Bronchial epithelial cell (primary cell): ENCODE measurements at regions not wholly inside any gene's neighbourhood (a gene's known extent, or its start where the extent isn't known, plus 50 kb on each side); places are given as distances from the start of the nearest gene placed in this dataset.

Source experiments
- DNase-seq: peaks from one replicate; pipeline ENCODE4 v3.0.0-alpha.2; 2010; ENCODE audit warnings: low read depth
- FAIRE-seq: peaks from 2 replicates; lab custom pipeline; 2011; peaks lifted over from hg19 to GRCh38; lab: Jason Lieb, UNC
- H3K27me3 ChIP-seq: 2 replicates; pipeline ENCODE4 v1.5.1; 2011; ENCODE audit warnings: low read length; ENCODE audit not compliant: control insufficient read depth, insufficient read depth
- H3K36me3 ChIP-seq: 2 replicates; pipeline ENCODE4 v1.5.1; 2011; ENCODE audit warnings: low read length; ENCODE audit not compliant: control insufficient read depth, insufficient read depth
- H3K4me3 ChIP-seq: 2 replicates; pipeline ENCODE4 v1.5.1; 2011; ENCODE audit warnings: mild to moderate bottlenecking, low read depth, low read length, control low read depth
- TF ChIP-seq, protein P1 (sequence below): IDR thresholded peaks from 2 replicates; pipeline ENCODE4 v1.5.1; 2011; ENCODE audit warnings: mild to moderate bottlenecking, moderate library complexity, low read length, control low read depth, inconsistent platforms; ENCODE audit not compliant: insufficient read depth, severe bottlenecking

DNA sequence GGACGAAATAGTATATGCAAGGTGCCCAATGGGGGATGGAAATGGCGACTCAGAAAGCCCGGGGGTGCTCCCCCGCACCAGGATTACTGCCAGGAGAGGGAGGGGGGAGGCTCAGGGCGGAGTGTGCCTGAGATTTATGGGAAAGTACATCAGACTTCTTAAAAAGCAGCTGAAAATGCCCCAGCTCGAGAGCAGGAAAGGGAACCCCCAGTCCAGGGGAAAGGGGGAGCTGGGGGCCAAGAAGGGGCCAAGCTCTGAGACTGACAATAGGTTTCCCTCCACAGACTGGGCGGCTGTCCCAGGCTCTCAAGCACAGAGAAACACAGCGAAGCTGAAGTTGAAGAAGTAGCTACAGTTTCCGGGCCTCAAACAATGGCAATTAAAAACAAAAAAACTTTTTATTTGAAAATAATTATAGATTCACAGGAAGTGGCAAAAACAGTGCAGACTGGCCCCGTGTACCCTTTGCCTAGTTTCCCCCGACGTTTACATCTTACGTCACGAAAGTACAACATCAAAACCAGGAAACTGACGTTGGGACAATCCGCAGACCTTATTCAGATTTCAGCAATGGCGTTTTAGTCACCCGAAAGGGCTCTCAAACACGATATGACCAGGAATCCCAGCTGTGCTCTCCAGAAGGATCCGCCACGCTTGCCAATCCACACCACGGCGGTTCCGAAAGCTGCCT lies 83.9 kb upstream of the FGFR2 start:
- Histone ChIP-seq H3K36me3 (no peaks in the 10 kb centered on the region), H3K27me3 (peaks cover 4% of the 10 kb centered on the region), H3K4me3 (no peak overlapping the region)
- TF ChIP-seq, protein P1, sequence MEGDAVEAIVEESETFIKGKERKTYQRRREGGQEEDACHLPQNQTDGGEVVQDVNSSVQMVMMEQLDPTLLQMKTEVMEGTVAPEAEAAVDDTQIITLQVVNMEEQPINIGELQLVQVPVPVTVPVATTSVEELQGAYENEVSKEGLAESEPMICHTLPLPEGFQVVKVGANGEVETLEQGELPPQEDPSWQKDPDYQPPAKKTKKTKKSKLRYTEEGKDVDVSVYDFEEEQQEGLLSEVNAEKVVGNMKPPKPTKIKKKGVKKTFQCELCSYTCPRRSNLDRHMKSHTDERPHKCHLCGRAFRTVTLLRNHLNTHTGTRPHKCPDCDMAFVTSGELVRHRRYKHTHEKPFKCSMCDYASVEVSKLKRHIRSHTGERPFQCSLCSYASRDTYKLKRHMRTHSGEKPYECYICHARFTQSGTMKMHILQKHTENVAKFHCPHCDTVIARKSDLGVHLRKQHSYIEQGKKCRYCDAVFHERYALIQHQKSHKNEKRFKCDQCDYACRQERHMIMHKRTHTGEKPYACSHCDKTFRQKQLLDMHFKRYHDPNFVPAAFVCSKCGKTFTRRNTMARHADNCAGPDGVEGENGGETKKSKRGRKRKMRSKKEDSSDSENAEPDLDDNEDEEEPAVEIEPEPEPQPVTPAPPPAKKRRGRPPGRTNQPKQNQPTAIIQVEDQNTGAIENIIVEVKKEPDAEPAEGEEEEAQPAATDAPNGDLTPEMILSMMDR: no peak
- no peak for DNase-seq
- no peak for FAIRE-seq

DNA sequence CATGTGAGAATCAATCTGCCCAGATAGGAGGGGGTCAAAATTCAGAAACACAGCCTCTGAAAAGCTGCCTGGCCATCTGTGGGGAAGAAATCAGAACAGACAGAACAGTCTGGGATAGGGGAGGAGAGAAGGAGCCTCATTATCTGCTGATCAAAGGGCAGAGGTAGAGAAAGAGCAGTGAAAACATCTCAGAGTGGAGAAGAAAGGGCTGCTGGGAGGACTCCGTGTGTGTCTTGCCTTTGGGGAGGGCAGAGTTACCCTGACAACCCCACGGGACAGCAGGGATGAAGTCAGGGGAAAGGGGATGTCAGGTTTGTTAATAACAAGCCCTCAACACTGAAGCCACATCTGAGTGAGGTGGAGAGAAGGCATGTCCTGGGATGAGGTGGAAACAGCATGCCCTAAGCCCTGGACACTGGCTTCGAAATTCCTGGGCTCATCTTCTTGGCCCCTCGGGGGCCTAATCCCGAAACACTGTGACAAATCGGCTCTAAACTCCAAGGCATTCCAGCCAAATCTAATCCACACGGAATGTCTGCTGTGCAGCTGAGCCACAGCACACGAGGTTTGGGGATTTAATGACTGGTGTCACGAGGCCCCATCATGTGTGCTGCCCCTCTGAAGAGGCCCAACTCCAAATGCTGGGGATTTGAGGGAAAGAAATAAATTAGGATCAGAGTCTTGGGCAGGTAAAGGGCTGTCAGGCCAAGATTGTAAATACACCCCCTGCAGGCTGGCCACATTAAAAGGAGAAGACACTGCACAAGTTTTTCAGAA lies 82.8 kb upstream of the FGFR2 start:
- Histone ChIP-seq H3K36me3 (no peaks in the 10 kb centered on the region), H3K27me3 (no peaks in the 10 kb centered on the region), H3K4me3 (no peak overlapping the region)
- TF ChIP-seq, protein P1: no peak
- DNase-seq (no peak), FAIRE-seq (peak; percentile 55)

DNA sequence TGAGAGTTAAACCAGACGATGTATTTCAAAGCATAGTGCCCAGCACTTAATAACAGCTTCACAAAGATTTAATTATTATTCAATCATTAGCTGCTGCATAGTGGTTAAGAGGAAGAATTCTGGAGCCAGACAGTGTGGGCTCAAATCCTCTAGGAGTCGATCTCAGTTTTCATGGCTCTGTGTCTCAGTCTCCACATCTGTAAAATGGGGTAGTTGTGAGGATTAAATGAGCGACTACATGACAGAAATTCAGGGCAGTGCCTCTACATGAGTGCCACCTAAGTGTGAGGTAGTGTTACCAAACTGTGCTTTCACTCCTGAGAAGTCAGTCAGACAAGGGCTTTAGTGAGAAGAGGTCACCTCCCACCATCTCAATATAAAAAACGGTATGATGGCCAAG lies 81.7 kb upstream of the FGFR2 start:
- FAIRE-seq: no peak
- DNase-seq: no peak
- H3K27me3 ChIP-seq: no peaks in the 10 kb centered on the region
- no peaks in the 10 kb centered on the region for H3K36me3 ChIP-seq
- H3K4me3 ChIP-seq: no peak overlapping the region
- TF ChIP-seq, protein P1: no peak

DNA sequence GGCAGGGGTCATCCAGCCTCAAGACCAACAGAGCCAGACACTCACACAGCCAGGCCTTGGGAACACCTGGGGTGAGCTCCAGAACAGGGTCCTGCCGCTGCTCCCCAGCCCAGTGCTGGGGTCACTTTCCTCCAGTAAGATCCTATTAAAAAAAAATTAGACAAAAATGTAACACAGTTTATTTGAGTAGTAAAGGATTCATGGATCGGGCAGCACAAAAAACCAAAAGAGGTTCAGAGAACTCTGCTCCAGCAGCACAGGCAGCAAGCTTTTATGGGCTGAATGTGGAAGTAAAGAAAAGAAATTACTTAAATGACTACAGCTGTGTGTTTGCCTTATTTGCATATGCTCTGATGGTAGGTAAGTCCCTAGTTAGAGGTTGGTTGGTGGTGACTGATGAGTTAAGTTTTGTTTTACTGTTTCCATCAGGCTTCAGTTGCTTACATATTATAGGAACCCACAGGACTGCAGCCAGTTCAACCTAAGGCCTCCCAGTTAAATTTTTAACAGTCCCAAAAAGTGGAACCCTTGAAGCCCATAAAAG lies 80.5 kb upstream of the FGFR2 start:
- no peaks in the 10 kb centered on the region for H3K27me3 ChIP-seq

DNA sequence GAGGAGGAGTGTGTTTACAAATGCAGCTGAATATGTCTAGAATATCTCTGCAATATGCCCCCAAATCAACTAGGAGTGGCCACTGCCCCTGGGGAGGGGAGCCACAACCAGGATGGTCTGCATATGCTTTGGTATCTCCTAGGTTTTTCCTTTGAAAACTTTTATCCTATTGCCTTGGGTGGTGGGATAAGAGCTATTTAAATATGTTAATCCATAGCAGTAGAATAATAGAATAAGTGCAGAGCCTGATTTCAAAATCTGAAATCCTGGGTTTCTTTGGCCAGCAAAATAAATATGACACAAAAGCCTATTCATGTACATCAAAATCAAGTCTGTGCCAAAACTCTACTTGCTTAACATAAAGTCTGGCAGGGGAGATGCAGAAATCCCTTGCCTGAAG lies 79.6 kb upstream of the FGFR2 start:
- Histone ChIP-seq H3K27me3 (no peaks in the 10 kb centered on the region), H3K36me3 (no peaks in the 10 kb centered on the region), H3K4me3 (no peak overlapping the region)
- TF ChIP-seq, protein P1: no peak
- DNase-seq: no peak
- FAIRE-seq: no peak

More for the DNA sequence above, 80.5 kb upstream of the FGFR2 start:
- TF ChIP-seq, protein P1: no peak
- no peak overlapping the region for H3K4me3 ChIP-seq
- FAIRE-seq (no peak), DNase-seq (no peak)
- no peaks in the 10 kb centered on the region for H3K36me3 ChIP-seq
